ENCODE measurements at regions not wholly inside any gene's neighbourhood (a gene's known extent, or its start where the extent isn't known, plus 50 kb on each side); places are given as distances from the start of the nearest gene placed in this dataset.

GRCh38 chr2:128473175-128474035, 154.7 kb upstream of the HS6ST1 start:
- peak; percentile 93 for FAIRE-seq
- peak; percentile 64 for DNase-seq (ENCODE audit: insufficient read length, low spot score)
- TF ChIP-seq POU2F2 (IDR thresholded peaks at IDR 0.05; ENCODE audit: low read depth, low read length) (peak; percentile 29; the same call in 1 of the 2 replicates), POLR2AphosphoS5 (IDR thresholded peaks at IDR 0.05; ENCODE audit: low read depth, low read length) (no peak)

- FAIRE-seq (no peak), DNase-seq (ENCODE audit: insufficient read length, low spot score) (no peak)
- TF ChIP-seq POLR2A (IDR thresholded peaks at IDR 0.05; ENCODE audit: low read depth, low read length) (no peak), TAF1 (IDR thresholded peaks at IDR 0.05; ENCODE audit: low read depth, low read length) (no peak), PAX5 (IDR thresholded peaks at IDR 0.05; ENCODE audit: insufficient read depth, low read length, severe bottlenecking) (no peak), POU2F2 (IDR thresholded peaks at IDR 0.05; ENCODE audit: low read depth, low read length) (no peak), POLR2AphosphoS5 (IDR thresholded peaks at IDR 0.05; ENCODE audit: low read depth, low read length) (no peak), SPI1 (IDR thresholded peaks at IDR 0.05; ENCODE audit: low read depth, low read length) (no peak)
Measured at GRCh38 chr2:128474036-128474955, 155.6 kb upstream of the HS6ST1 start.

GRCh38 chr2:128474962-128475361, 156.3 kb upstream of the HS6ST1 start:
- DNase-seq (ENCODE audit: insufficient read length, low spot score) (no peak), FAIRE-seq (no peak)
- TF ChIP-seq TAF1 (IDR thresholded peaks at IDR 0.05; ENCODE audit: low read depth, low read length) (no peak), POLR2A (IDR thresholded peaks at IDR 0.05; ENCODE audit: low read depth, low read length) (no peak)

GRCh38 chr2:128475427-128476211, 157.0 kb upstream of the HS6ST1 start:
- DNase-seq (ENCODE audit: insufficient read length, low spot score) (no peak), FAIRE-seq (no peak)
- TF ChIP-seq PAX5 (IDR thresholded peaks at IDR 0.05; ENCODE audit: insufficient read depth, low read length, severe bottlenecking) (no peak), SPI1 (IDR thresholded peaks at IDR 0.05; ENCODE audit: low read depth, low read length) (no peak), POLR2A (IDR thresholded peaks at IDR 0.05; ENCODE audit: low read depth, low read length) (no peak), POU2F2 (IDR thresholded peaks at IDR 0.05; ENCODE audit: low read depth, low read length) (no peak), TAF1 (IDR thresholded peaks at IDR 0.05; ENCODE audit: low read depth, low read length) (no peak), POLR2AphosphoS5 (IDR thresholded peaks at IDR 0.05; ENCODE audit: low read depth, low read length) (no peak)

DNA sequence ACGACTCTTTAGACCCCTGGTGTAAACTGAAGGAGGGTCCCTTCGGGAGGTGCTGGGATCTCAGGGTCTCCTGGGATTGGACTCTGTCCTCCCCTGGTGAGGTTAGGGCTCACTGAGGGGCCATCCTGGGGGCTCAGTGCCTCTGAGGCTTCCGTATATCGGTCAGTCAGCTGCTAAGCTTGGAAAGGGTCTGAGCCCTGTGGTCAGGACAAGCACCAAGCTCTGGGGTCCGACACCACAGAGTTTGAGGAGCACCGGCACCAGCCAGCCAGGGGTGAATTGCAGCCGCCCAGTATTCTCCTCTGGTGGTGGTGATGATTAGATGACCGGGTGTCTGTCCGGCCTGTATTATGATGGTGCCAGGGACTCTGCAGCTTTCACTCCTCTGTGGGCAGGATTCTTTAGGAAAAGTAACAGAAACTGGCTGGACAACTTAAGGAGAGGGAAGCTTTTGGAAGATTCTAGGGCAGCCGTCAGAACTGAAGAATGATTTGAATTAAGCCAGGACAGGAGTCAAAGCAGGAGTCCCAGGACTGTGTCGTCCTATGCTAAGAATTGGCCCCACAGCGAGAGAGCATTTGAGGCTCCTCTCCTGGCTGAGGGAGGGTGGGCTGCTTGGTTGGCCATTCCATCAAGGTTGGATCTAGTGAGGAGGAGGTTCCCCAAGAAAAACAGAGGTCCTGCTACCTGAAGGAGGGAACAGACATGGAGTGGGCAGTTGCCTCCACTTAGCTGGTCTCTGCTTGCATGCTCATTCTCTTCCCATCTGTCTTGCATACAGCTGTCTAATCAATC, 158.6 kb upstream of the HS6ST1 start:
- no peak for TF ChIP-seq SPI1 (IDR thresholded peaks at IDR 0.05; ENCODE audit: low read depth, low read length)
- no peak for TF ChIP-seq POLR2A (IDR thresholded peaks at IDR 0.05; ENCODE audit: low read depth, low read length)
- TF ChIP-seq TAF1 (IDR thresholded peaks at IDR 0.05; ENCODE audit: low read depth, low read length) = no peak
- no peak for TF ChIP-seq PAX5 (IDR thresholded peaks at IDR 0.05; ENCODE audit: insufficient read depth, low read length, severe bottlenecking)
- TF ChIP-seq POU2F2 (IDR thresholded peaks at IDR 0.05; ENCODE audit: low read depth, low read length) = no peak
- TF ChIP-seq POLR2AphosphoS5 (IDR thresholded peaks at IDR 0.05; ENCODE audit: low read depth, low read length) = no peak
- FAIRE-seq (no peak), DNase-seq (ENCODE audit: insufficient read length, low spot score) (no peak)

- TF ChIP-seq SPI1 (IDR thresholded peaks at IDR 0.05; ENCODE audit: low read depth, low read length) (no peak), TAF1 (IDR thresholded peaks at IDR 0.05; ENCODE audit: low read depth, low read length) (no peak)
- FAIRE-seq = no peak
Measured at GRCh38 chr2:128477891-128478290, 159.2 kb upstream of the HS6ST1 start.

DNA sequence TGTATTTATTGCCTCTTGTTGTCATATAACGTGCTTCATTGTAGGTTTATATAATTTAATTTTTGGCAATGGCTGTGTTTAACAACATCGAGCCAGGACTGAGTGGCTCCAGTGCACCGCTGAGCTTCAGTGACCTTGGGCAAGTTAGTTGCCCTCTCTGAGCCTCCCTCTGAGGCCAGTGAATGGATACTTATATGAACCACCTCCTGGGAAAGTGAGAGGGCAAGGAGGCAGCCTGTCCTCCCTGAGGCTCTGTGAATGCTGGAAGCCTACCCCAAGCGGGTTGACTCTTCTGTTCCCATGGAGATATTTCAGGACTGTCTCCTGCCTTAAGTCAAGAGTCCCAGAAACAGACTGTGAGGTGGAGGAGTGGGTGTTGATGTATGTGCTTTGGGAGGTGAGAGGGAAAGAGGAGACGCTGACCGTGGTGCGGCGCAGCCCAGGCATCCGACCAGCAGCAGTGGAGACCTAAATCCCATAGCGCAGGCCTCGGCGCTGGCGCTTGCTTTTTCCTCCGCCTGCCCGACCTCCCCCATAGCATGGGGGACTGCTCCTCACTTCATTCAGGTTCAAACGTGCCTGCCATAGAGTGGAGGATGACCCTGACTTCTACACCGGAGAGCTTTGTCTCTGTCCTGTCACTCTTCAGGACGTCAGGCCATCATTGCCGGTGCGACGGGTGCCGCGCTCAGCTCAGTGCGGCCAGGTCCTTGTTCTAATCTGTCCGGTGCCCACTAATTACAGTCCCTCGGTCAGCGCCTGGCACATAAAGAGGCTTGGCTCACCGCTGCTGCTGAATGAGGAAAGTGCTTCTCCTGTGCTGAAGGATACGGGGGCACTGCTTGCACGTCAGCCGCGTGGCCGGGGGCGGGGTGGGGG, 167.3 kb upstream of the HS6ST1 start:
- no peak for TF ChIP-seq POU2F2 (IDR thresholded peaks at IDR 0.05; ENCODE audit: low read depth, low read length)
- no peak for TF ChIP-seq PAX5 (IDR thresholded peaks at IDR 0.05; ENCODE audit: insufficient read depth, low read length, severe bottlenecking)
- no peak for TF ChIP-seq POLR2AphosphoS5 (IDR thresholded peaks at IDR 0.05; ENCODE audit: low read depth, low read length)
- no peak for TF ChIP-seq TAF1 (IDR thresholded peaks at IDR 0.05; ENCODE audit: low read depth, low read length)
- no peak for TF ChIP-seq SPI1 (IDR thresholded peaks at IDR 0.05; ENCODE audit: low read depth, low read length)
- TF ChIP-seq POLR2A (IDR thresholded peaks at IDR 0.05; ENCODE audit: low read depth, low read length) = no peak
- DNase-seq (ENCODE audit: insufficient read length, low spot score) (no peak), FAIRE-seq (no peak)

More at GRCh38 chr2:128477891-128478290, 159.2 kb upstream of the HS6ST1 start:
- DNase-seq (ENCODE audit: insufficient read length, low spot score) = no peak
